ENCODE measurements at regions not wholly inside any gene's neighbourhood (a gene's known extent, or its start where the extent isn't known, plus 50 kb on each side); places are given as distances from the start of the nearest gene placed in this dataset.

DNA sequence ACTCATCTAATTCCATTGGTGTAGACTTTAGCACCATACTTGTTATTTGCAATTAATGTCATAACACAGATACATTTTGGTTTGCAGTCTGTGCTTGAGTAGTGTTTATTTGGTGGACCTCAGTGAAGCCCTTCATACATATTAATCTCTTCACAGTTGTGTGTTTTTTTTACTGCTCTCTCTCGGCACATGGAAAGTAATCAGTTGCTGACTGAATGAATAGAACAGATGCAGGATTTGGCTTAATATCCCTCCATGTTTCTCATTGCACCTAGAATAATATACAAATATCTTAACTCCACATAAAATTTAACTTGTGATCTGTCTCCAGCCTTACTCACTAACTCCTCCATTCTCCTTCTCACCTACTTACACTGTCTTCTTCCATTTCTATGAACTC, 319.1 kb downstream of the DMRT2 start:
- TF ChIP-seq CTCF (IDR thresholded peaks at IDR 0.05), result no peak
- TF ChIP-seq POLR2AphosphoS5 (IDR thresholded peaks at IDR 0.05), result no peak
- no peak for TF ChIP-seq POLR2A (IDR thresholded peaks at IDR 0.05)
- TF ChIP-seq EP300 (IDR thresholded peaks at IDR 0.05), result no peak

All from stomach (tissue), 4 donors.